ENCODE measurements at regions not wholly inside any gene's neighbourhood (a gene's known extent, or its start where the extent isn't known, plus 50 kb on each side); places are given as distances from the start of the nearest gene placed in this dataset.

DNA sequence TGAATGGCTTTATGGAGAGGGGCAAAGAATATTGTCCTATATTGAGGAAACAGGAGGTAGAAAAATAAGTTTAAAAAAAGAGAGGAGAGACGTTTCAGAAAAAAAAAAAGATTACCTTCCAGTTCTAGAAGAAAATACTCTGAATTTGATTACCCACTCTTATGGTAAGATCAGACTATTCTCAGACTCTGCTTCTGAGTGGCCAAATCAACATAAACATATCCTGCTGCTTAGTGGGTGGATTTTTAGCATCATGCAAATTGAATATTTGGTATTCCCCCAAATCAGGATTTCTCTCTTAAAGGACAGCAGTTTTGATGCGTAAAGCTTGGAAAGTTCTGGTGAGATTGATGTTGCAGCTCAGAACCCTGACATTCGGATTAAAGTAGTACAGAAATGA is 946.6 kb downstream of the TFAP2A start:
- Histone ChIP-seq H3K4me3 (no peak overlapping the region), H3K27ac (no peak overlapping the region), H3K36me3 (no peaks in the 10 kb centered on the region), H3K9me3 (no peaks in the 10 kb centered on the region), H3K4me1 (no peaks in the 10 kb centered on the region), H3K27me3 (no peaks in the 10 kb centered on the region)
- intact Hi-C loops (cut with DNase I; ENCODE audit: low total_unique reads), result no loop called here
- no peak for DNase-seq
- TF ChIP-seq POLR2A (IDR thresholded peaks at IDR 0.05), result no peak
- TF ChIP-seq, protein P1, sequence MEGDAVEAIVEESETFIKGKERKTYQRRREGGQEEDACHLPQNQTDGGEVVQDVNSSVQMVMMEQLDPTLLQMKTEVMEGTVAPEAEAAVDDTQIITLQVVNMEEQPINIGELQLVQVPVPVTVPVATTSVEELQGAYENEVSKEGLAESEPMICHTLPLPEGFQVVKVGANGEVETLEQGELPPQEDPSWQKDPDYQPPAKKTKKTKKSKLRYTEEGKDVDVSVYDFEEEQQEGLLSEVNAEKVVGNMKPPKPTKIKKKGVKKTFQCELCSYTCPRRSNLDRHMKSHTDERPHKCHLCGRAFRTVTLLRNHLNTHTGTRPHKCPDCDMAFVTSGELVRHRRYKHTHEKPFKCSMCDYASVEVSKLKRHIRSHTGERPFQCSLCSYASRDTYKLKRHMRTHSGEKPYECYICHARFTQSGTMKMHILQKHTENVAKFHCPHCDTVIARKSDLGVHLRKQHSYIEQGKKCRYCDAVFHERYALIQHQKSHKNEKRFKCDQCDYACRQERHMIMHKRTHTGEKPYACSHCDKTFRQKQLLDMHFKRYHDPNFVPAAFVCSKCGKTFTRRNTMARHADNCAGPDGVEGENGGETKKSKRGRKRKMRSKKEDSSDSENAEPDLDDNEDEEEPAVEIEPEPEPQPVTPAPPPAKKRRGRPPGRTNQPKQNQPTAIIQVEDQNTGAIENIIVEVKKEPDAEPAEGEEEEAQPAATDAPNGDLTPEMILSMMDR (IDR thresholded peaks at IDR 0.05), result no peak

DNA sequence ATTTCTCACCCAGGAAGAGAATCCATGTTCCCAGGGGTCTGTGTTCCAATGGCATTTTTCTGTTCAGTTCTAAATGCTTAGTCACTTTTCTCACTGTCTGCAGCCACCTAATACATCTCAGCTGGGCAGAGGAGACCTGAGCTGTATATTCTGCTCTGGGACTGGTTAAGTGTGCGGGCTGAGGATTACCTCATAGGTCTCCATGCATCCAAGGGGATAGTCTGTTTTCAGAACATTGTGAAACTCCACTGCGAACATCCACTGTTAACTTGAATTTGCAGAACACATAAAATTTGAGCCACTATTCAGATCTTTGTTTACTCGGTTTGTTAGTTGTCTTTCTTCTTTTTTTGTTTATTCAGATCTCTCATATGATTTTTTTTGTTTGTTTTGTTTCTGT is 947.1 kb downstream of the TFAP2A start:
- intact Hi-C loops (cut with DNase I; ENCODE audit: low total_unique reads), result no loop called here

GRCh38 chr6:9464583-9464982 is 950.3 kb downstream of the TFAP2A start:
- H3K4me3 ChIP-seq, result no peak overlapping the region
- no peaks in the 10 kb centered on the region for H3K27me3 ChIP-seq
- H3K36me3 ChIP-seq, result no peaks in the 10 kb centered on the region
- H3K4me1 ChIP-seq, result no peaks in the 10 kb centered on the region
- H3K9me3 ChIP-seq, result no peaks in the 10 kb centered on the region
- no peak for DNase-seq
- no peak overlapping the region for H3K27ac ChIP-seq
- intact Hi-C loops (cut with DNase I; ENCODE audit: low total_unique reads), result no loop called here
- no peak for TF ChIP-seq POLR2A (IDR thresholded peaks at IDR 0.05)
- TF ChIP-seq, protein P1 (IDR thresholded peaks at IDR 0.05), result no peak

More for the DNA sequence above, 947.1 kb downstream of the TFAP2A start:
- Histone ChIP-seq H3K36me3 (no peaks in the 10 kb centered on the region), H3K4me1 (no peaks in the 10 kb centered on the region), H3K9me3 (no peaks in the 10 kb centered on the region), H3K27ac (no peak overlapping the region), H3K27me3 (no peaks in the 10 kb centered on the region), H3K4me3 (no peak overlapping the region)
- no peak for TF ChIP-seq POLR2A (IDR thresholded peaks at IDR 0.05)
- TF ChIP-seq, protein P1 (IDR thresholded peaks at IDR 0.05), result no peak
- DNase-seq, result no peak

DNA sequence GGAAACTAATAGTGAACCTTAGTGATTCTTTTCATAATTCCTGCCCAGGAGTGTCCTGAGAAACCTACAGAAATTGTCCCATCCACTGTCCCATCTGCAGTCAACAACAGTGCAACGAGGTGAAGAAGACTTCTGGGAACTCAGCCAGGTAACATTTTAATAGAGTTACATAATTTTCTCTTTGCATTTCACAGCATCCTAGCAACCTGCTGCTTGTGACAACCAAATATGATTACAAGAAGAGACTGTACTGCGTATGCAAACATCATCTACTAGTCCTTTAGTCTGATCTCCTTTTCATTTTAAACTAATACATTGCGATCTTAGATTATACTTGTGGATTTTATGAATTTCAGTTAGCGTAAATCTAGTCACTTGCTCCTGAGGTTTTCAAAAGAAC is 951.6 kb downstream of the TFAP2A start:
- intact Hi-C loops (cut with DNase I; ENCODE audit: low total_unique reads), result no loop called here
- no peaks in the 10 kb centered on the region for H3K4me1 ChIP-seq
- TF ChIP-seq, protein P1 (IDR thresholded peaks at IDR 0.05), result no peak
- no peak for TF ChIP-seq POLR2A (IDR thresholded peaks at IDR 0.05)
- no peaks in the 10 kb centered on the region for H3K27me3 ChIP-seq
- no peak for DNase-seq
- H3K9me3 ChIP-seq, result no peaks in the 10 kb centered on the region
- H3K36me3 ChIP-seq, result no peaks in the 10 kb centered on the region
- no peak overlapping the region for H3K27ac ChIP-seq
- no peak overlapping the region for H3K4me3 ChIP-seq

DNA sequence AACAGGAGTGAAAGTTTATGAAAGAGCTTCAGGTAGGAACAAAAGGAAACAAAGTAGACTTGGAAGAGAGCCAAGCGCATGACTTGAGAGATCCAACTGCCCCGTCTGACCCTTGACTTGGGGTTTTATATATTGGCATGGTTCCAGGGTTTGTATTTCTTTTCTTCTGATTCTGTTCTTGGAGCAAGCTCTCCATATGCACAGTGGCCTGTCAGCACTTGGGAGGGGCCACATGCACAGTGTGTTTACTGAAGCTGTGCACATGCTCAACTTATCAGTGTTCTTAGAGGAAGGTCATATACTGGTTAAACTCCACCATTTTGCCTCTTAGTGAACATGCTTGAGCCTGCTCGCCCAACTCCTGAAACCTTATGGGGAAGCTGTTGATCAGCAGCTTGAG is 953.7 kb downstream of the TFAP2A start:
- no peak for DNase-seq
- Histone ChIP-seq H3K36me3 (no peaks in the 10 kb centered on the region), H3K27me3 (no peaks in the 10 kb centered on the region), H3K4me3 (no peak overlapping the region), H3K9me3 (no peaks in the 10 kb centered on the region), H3K27ac (no peak overlapping the region), H3K4me1 (no peaks in the 10 kb centered on the region)
- TF ChIP-seq POLR2A (IDR thresholded peaks at IDR 0.05), result no peak
- TF ChIP-seq, protein P1 (IDR thresholded peaks at IDR 0.05), result no peak
- intact Hi-C loops (cut with DNase I; ENCODE audit: low total_unique reads), result no loop called here

Data from uterus (tissue), 3 donors.